IPS DF 4.7 (cell line): ENCODE measurements at regions not wholly inside any gene's neighbourhood (a gene's known extent, or its start where the extent isn't known, plus 50 kb on each side); places are given as distances from the start of the nearest gene placed in this dataset.

Source experiments
- DNase-seq: peaks from one replicate; pipeline ENCODE4 v3.0.0-alpha.2; 2013; ENCODE audit warnings: low spot score; ENCODE audit errors: extremely low read depth

DNA sequence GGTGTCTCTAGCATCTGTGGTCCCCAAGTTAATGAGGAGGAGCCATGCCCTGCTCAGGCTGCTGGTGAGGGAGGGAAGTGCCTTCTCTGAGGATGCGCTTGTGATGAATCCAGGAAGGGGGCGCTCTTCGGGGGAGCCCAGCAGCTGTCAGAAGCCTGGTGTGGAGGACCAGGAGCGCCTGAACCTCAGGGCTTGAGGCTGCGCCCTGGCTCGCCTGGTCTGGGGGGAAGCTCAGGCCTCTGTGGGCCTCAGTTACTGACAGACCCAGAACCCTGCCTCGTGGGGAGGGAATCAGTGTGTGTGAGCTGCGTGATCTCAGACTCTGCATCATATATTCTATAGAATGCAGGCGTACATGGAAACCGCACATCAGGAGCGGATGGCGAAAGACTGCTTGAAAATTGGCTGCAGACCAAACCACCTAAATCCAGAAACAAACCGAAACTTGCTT is 126.1 kb downstream of the SEC14L1 start:
- DNase-seq = no peak

DNA sequence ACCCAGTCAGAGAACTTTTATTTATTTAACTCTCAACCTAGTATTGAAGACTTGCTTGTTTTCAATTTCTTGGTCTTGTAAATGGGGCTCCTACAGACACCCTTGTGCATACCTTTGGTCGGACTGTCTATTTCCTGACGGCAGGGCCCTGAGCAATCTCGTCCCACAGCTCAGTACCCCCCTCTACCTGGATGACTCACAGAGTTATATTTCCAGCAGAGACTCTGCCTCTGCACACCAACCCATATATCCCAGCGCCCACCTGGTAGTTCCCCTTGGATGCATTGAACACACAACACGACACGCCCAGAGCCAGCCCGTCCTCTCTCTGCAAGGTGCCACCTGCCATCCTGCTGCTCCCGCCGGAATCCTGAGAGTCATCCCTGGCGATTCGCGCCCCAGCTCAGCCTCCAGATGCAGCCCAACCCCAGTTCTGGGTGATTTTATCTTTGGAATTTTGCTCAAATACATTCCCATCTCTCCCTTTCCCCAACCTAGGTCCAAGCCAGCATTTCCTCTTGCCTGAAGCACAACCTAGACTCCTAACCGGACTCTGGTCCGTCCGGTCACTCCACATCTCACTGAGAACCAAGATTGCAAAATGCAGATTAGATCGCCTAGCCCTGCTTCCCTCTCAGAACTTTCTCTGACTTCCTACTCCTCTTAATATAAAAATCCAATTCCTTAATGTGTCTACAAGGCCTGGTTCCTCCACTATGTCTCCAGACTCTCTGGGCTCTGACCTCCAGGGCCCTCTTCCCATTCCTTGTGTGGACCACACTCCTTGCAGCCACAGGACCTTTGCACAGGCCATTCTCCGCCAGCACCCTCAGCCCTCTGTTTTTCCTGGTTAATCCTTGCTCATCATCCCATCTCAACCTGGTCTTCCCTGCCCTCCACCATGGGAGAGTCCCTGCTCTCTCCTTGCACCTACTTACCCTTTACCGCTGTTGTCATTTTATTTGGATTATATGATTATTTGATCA is 129.2 kb downstream of the SEC14L1 start:
- no peak for DNase-seq

DNA sequence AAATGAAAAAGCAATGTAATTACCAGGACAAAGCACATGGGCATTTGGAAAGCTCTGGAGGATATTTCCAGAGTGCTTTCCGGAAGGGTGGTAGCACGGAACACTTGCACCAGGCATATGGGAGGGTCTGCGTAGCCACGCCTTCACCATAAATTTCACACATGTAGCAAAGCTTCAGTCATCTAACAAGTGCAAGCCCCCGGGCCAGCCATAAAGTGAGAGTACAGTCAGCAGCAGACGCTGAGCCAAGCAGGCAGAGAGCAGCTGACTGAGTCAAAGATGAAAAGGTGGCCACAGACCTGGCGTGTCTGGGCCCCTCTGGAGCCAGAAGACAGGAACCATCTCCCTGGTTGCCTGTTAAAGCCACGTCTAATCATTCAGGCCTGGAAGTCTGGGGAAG is 130.6 kb downstream of the SEC14L1 start:
- no peak for DNase-seq

DNA sequence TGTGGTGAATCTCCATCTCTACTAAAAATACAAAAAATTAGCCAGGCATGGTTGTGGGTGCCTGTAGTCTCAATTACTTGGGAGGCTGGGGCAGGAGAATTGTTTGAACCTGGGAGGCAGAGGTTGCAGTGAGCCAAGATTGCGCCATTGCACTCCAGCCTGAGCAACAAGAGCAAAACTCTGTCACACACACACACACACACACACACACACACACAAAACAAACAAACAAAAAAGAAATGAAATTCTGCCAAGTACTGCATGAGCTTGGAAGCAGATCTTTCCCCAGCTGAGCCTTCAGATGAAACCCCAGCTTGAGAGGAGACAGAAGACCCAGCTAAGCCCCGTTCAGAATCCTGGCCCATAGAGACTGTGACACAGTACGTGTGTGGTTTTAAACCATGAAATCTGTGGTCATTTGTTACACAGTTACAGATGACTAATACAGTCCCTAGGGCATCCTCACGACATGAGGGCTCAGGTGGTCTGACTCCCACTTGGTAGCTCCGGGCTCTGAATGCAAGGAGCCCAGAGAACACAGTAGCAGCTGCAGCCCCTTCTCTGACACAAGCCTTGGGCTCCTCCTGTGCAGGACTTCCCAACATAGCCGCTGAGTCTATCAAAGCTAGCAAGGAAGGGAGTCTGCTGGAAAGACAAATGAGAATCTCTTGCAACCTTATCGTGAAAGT is 132.8 kb downstream of the SEC14L1 start:
- no peak for DNase-seq

DNA sequence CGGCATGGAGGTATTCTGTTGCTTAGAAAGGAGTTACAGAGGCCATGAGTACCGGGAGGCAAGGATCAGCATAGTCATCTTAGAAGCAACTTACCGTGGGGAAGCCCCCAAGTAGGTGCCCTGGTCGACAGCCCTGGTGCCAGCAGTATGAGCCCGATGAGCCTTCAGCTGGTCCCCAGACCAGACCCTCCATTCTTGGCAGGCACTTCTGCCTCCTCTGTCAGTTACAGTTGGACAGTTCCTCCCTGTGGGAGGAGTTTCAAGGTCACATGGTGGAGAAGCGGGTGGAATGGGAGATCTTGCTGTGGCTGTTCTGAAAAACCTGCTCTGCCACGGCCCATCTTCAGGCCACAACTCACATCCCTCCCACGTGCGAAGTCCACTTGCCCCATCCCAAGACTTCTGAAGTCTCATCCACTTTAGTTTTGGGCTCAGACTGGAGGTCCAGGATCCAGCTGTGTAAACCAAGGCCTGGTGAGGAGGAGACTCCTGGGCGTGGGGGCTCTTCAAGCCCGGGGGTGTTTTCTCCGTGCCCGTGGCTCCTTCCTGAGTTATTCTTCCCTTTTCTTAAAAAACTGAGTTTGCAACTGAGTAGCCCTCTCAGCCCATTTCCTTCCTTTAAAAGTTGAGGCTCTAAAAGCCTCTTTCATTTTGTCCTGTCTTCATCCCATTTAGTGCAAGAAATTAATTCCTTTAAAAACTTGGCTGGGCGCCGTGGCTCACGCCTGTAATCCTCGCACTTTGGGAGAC is 133.5 kb downstream of the SEC14L1 start:
- DNase-seq = no peak

DNA sequence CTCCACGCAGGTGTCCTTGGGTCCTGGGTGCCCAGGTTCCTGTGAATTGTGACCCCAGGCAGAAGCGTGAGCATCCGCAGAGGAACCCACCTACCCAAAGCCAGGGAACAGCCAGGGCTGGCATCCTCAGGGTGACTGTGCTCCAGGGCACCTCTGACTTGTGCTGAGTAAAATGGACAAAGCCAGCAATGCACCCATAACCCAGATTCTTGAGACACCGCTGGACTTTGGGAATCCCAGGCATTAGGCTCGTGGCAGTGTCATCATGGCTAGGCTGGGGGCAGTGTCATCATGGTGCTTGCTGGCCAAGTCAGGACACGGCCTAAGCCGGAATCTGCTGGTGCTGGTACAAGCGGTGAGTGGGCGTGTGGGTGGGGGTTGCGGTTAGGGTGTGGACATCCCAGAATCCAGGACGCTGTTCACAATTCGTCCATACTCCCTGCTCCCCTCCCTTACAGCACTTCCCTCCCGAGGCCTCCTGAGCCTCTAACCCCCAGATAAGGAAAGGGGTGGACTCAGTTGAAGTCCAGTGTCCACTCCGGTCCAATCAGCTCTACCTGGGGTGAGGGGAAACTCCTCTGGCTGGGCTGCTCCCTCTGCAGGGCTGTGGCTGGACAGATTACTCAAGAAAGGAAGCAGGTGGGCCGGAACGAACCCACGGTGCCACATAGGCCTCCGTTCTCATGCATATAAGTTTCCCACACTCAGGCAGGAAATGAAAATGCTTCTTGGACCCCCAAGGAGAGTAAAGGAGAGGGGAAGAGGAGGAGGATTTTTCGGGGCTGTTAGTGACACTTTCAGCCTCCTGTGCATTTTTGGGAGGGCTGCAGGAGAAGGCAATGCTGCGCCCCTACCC is 138.9 kb downstream of the SEC14L1 start:
- DNase-seq = no peak

DNA sequence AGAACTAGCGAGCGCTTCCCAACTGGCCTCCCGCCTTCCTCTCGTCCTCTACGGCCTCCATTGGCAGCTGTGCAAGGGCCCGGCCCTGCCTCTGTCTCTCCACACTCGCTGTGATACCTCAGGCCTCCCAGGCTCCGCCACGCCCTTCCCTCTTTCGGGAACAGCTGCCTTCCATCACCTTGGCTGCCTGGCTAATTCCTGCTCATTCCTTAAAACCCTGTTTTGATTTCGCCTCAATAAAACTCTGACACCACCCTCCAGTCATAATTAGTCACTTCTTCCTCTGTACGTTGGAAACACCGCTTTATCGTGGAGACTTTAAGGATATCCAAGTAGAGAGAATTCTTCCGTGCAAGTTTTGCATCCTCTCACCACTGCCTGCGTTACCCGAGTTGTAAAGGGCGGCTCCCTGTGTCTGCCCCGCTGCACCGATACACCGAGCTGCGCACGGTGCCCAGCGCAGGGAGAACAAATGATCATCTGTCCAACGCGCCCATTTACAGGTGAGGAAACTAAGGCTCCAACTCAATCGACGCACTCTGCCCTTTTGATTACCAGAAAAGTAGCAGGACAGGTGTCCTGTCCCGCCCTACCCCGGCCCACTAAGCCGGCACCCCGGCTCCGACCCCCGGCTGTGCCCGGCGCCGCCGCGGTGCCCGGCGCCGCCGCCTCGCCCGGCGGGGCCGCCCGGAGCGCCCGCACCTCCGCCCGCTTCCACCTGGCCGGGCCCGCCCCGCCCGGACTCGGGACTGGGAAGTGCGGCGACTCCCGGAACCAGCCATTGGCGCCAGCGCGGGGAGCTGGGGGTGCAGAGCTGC is 139.7 kb downstream of the SEC14L1 start:
- no peak for DNase-seq

DNA sequence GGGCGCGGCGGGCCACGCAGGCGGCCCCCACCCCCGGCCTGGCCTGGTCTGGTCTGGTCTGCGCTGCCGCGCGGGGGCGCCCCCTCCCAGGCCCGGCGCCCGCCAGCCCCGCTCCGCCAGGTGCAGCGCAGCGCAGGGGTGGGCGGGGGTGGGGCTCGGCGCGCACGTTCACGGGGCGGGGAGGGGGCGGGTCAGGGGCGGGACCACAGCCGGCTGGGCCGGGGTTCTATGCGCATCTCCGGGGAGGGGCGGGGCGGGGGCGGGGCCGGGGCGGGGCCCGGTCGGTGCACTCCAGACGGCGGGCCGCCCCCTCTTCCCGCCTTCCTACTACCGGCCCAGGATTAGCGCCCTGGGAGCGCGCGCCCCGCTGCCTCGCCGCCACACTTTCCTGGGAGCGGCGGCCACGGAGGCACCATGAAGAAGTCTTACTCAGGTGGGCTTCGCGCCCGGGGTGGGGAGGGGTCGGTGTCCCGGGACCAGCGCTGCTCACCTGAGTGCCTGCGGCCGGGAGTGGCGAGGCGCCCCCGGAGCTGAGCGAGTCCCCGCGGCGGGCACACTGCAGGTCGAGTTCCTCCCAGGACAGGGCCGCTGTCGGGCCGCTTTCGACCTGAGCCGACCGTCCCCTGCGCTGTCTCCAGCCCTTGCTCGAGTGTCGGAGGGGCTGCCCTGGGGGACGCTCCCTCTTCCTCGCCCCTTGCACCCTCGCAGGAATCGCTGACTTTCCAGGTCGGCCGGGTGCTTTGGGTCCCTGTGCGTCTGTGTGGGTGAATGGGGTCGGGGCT is 140.5 kb downstream of the SEC14L1 start:
- DNase-seq = no peak

DNA sequence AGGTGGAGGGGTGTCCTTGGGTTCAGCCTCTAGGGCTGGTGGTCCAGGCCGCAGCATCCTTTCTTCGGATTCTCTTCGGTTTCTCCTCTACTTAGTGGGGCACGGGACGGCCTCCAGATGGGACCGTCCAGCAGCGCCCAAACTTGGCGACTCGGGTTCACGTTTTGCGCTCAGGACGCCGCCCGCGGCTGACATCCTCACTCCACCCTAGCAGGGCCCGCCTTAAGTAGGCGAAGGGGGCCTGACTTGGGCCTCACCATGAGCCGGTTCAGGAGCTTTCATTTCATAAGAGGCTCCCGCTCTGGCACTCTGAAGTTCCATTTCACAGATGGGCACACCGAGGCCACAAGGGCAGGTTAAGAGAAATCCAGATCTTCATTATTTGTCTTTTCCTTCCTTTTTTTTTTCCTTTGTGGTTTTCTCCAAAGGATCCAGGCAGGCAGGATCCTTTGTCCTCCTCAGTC is 141.2 kb downstream of the SEC14L1 start:
- no peak for DNase-seq

DNA sequence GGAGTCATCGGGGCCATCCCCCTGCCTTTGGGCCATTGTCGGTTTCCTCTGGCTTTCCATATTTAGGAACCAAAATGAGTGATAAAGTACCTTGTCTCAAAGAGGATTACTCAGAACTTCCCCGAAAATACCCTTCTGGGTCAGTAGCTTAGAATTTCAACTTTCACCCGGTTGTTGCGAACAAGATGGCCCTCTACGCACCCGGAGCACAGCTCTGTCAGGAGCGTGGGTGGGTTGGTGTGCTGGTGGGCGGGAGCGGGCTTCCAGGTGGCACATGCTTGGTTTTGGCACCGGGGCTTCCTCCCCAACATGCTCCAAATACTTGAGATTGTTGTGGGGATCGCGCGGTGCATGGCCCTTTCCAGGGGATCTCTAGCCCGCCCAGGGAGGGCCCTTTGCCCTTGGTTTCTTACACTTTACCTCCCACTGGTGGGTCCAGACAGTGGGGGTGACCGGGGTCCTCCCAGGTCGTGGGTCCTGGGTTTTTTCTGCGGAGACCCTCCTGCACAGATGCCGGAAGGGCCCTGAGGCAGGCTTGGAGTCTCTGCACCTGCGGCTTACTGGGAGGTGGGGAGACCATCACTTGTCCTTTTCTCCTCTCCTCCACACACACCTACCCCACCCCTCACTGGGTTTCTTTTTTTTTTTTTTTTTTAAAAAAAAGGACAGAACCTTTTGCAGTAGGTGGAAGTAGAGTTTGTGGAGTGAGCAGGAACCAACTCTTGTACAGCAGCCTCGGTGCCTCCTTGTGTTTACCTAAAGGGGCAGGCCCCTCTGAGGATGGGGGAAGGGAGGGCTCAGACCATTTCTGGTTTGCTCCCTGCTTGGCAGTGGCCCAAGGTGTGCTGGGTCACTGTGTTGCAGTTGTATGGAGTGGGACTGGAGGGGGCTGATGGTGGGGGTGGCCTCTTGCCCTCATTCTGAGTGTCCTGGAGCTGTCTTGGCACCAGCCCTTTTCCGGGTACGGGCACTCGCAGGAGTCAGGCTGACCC is 142.1 kb downstream of the SEC14L1 start:
- no peak for DNase-seq

DNA sequence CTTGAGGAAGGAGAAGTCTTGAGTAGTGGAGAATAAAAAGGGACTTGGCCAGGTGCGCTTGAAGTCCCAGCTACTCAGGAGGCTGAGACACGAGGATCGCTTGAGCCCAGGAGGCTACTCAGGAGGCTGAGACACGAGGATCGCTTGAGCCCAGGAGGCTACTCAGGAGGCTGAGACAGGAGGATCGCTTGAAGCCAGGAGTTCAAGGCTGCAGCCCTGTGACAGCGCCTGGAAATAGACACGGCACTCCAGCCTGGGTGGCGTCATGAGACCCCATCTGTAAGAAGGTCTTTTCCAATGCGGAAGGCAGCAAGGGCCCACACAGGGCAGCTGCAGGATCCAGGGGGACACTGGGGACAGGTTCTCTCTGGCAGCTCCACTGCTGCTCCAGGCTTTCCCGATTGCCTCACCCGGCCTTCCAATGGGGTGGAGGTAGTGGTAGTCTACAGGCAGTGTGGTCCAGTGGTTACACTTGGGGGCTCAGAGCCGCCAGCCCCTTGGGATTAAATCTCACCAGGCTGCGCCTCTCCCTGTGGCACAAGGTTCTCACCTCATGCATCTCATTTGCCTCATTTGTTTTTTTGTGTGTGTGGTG is 143.4 kb downstream of the SEC14L1 start:
- no peak for DNase-seq

DNA sequence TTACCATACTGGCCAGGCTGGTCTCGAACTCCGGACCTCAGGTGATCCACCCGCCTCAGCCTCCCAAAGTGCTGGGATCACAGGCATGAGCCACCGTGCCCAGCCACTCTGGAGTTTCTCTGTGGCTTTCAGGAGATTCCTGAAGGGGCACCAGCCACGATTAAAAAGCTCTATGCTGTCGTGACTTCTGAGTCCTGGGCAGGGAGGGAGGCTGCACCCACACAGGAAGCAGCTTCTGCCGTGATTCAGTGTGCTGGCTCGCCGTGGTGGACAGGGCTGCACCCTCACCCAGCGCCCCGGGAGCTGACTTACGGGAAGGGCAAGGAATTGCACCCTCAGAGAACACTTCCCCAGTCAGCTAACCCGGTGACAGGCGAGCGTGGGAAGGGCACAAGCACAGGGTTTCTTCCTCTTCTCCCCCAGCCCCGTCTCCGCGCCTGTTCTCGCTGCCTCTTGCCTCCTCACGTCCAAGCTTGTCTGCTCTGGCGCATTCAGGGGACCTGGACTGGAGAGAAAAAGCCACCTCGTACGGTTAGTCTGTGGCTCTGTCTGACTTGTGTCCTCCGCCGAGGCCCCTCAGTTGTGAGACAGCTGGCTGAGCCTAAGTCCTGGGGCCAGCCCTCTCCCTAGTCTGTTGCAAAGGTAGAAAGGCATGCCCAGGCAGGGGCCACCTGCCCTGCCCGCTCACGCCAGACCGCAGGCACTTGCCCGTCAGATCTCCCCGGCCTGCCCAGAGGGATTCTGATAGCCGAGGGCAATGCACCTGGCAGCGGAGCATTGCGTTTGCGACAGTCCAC is 145.0 kb downstream of the SEC14L1 start:
- no peak for DNase-seq

DNA sequence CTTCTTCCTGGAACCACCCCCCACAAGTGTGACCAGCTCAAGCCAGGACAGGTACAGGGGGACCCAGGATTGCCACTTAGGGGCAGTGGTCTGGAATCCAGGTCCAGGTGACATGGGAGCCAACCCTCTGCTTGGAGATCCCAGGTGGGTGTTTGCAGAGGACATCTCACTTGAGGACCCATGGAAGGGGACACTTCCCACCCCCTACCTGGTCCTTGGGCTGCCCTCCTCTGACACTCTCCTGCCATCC is 145.5 kb downstream of the SEC14L1 start:
- no peak for DNase-seq

DNA sequence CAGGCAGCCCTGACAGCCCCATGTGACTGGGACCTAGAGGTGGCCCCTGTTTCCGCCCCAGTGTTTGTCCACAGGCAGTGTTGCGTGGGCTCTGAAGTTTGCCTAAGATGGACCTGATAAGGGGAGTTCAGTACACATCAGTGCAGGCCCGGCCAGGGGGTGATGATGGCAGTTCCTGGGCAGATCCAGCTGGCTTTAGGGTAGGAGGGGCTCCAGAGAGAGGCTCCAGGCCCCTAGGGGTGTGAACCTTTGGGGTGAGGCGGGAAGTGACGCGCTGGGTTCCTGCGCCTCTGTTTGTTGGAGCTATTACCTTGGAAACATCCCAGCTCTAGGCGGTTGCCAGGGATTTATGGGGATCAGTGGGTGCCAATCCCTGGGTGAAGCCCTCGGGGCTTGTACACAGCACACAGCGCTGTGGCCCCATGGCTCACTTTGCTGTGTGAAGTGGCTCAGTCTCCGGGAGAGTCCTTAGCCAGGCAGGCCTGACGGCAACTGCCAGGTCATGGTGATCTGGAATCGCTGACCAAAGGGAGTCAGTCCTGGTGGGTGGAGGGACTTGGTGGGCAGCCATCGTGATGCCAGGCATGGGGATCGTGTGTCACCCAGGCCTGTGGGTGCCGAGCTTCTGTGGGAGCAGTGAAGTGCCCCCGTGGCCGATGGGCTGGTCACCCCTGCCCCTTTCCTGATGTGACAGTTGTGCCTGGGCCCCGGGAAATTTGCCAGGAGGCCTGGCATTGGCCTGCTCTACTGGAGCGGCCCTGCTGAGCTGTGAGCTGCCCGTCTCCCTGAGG is 146.1 kb downstream of the SEC14L1 start:
- no peak for DNase-seq

DNA sequence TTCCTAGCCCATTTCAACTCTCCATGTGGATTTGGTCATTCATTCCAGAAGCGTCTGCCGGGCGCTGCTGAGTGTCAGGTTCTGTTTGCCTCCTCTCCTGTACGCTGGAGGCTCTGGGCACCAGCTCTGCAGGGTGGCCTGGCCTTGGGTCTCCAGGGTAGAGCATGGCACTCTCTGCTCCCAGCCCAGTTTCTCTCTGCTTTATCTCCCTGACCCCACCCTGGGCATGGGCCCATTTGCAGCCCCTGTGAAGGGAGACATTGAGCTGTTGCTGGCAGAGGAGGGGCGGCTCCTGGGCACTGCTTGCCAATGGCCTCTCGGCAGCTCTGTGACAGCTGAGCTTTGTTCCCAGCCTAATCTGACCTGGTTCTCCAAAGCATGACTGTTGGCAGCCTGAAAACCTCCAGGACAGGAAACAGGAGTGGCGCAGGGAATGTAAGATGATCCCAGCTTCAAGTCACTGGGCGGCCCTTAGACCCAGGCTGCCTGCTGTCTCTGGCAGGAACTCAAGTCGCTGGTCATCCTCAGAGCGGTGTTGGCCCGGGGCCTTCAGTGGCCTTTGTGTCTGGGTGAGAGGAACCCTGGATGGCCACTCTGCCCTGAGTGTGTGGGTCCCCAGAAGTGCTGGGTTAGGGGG is 146.8 kb downstream of the SEC14L1 start:
- no peak for DNase-seq
